CD14-positive monocyte (primary cell): ENCODE measurements at regions not wholly inside any gene's neighbourhood (a gene's known extent, or its start where the extent isn't known, plus 50 kb on each side); places are given as distances from the start of the nearest gene placed in this dataset.

Experiments
- DNase-seq, 3 donors: peaks; one replicate each; pipeline ENCODE4 v3.0.0-alpha.2; 2011 to 2022
- H2AFZ ChIP-seq: 2 replicates; pipeline ENCODE4 v1.6.0; 2012; ENCODE audit warnings: mild to moderate bottlenecking, low read depth, low read length, inconsistent platforms; ENCODE audit not compliant: insufficient read depth, poor library complexity, severe bottlenecking
- H3K27ac ChIP-seq, 2 donors: 1 replicate in 1 of 2; 2 replicates in 1 of 2; pipeline ENCODE4 v1.5.1; 2012 to 2013; ENCODE audit warnings: low read length in 2 of 2, control low read depth in 1 of 2, inconsistent platforms in 1 of 2, low read depth in 1 of 2, mild to moderate bottlenecking in 1 of 2
- H3K27me3 ChIP-seq, 2 donors: one replicate each; pipeline versions ENCODE4 v1.6.0 to v1.6.1; 2011 to 2013; ENCODE audit warnings: low read length in 2 of 2; ENCODE audit not compliant: control insufficient read depth in 2 of 2, insufficient read depth in 2 of 2
- H3K36me3 ChIP-seq, 2 donors: replicated peaks in 1 of 2; 1 replicate in 1 of 2; 2 replicates in 1 of 2; pipeline versions ENCODE4 v1.5.1 to v1.6.1; 2012 to 2013; ENCODE audit warnings: low read length in 2 of 2, control low read depth in 1 of 2, inconsistent platforms in 1 of 2, mild to moderate bottlenecking in 1 of 2; ENCODE audit not compliant: insufficient read depth in 2 of 2, control insufficient read depth in 1 of 2
- H3K4me1 ChIP-seq, 2 donors: 1 replicate in 1 of 2; 2 replicates in 1 of 2; pipeline versions ENCODE4 v1.5.1 to v1.6.1; 2012 to 2013; ENCODE audit warnings: low read length in 2 of 2, control low read depth in 1 of 2, inconsistent platforms in 1 of 2, mild to moderate bottlenecking in 1 of 2, moderate library complexity in 1 of 2; ENCODE audit not compliant: insufficient read depth in 2 of 2, control insufficient read depth in 1 of 2
- H3K4me2 ChIP-seq: replicated peaks from 2 replicates; pipeline ENCODE3; 2012; ENCODE audit warnings: low read length, moderate library complexity, mild to moderate bottlenecking; ENCODE audit not compliant: poor library complexity, severe bottlenecking; ENCODE audit errors: extremely low read depth
- H3K4me3 ChIP-seq, 3 experiments: fragments of 200-600 bp in 1 of 3; sonication (generic) in 1 of 3; replicated peaks in 1 of 3; 1 replicate in 2 of 3; 2 replicates in 1 of 3; pipeline ENCODE4 v1.5.1; 2011 to 2013; ENCODE audit warnings: low read length in 3 of 3, mild to moderate bottlenecking in 3 of 3, control low read depth in 2 of 3, low read depth in 2 of 3, inconsistent platforms in 1 of 3, moderate library complexity in 1 of 3
- H3K79me2 ChIP-seq: 2 replicates; pipeline ENCODE4 v1.6.0; 2012; ENCODE audit warnings: mild to moderate bottlenecking, control low read depth, inconsistent platforms, low read length, moderate library complexity; ENCODE audit not compliant: insufficient read depth
- H3K9ac ChIP-seq: 2 replicates; pipeline ENCODE4 v1.6.0; 2017; ENCODE audit warnings: low read length, mild to moderate bottlenecking; ENCODE audit not compliant: insufficient read depth, poor library complexity, severe bottlenecking
- H3K9me3 ChIP-seq, 2 donors: replicated peaks in 1 of 2; 1 replicate in 1 of 2; 2 replicates in 1 of 2; pipeline versions ENCODE4 v1.5.1 to v1.6.1; 2012 to 2013; ENCODE audit warnings: low read length in 2 of 2, control low read depth in 1 of 2; ENCODE audit not compliant: control insufficient read depth in 1 of 2, insufficient read depth in 1 of 2
- H4K20me1 ChIP-seq: 2 replicates; pipeline ENCODE4 v1.6.0; 2012; ENCODE audit warnings: mild to moderate bottlenecking, low read length, control low read depth, moderate library complexity; ENCODE audit not compliant: insufficient read depth
- H3K27ac Mint-ChIP-seq, 7 donors: one replicate each; pipeline ENCODE4 v1.8.0; 2020; ENCODE audit warnings: mild to moderate bottlenecking in 7 of 7, mixed read lengths in 7 of 7, moderate library complexity in 6 of 7, inconsistent platforms in 2 of 7
- H3K27me3 Mint-ChIP-seq, 3 donors: one replicate each; pipeline ENCODE4 v1.8.0; 2021 to 2022; ENCODE audit warnings: low read depth in 3 of 3, mild to moderate bottlenecking in 3 of 3, mixed read lengths in 3 of 3, moderate library complexity in 3 of 3, inconsistent platforms in 1 of 3
- H3K36me3 Mint-ChIP-seq, 2 donors: one replicate each; pipeline ENCODE4 v1.8.0; 2020; ENCODE audit warnings: mixed read lengths in 2 of 2, inconsistent platforms in 1 of 2, mild to moderate bottlenecking in 1 of 2
- H3K4me1 Mint-ChIP-seq: one replicate; pipeline ENCODE4 v1.8.0; 2020; ENCODE audit warnings: mild to moderate bottlenecking, mixed read lengths
- H3K4me3 Mint-ChIP-seq, 2 donors: one replicate each; pipeline ENCODE4 v1.8.0; 2020; ENCODE audit warnings: mild to moderate bottlenecking in 2 of 2, mixed read lengths in 2 of 2, moderate library complexity in 1 of 2
- H3K9me3 Mint-ChIP-seq, 7 donors: one replicate each; pipeline ENCODE4 v1.8.0; 2020 to 2022; ENCODE audit warnings: mixed read lengths in 7 of 7, mild to moderate bottlenecking in 6 of 7, moderate library complexity in 6 of 7, inconsistent platforms in 2 of 7
- WGBS: methylation state at CpG from one replicate; pipeline ENCODE4 v1.1.5; 2013; ENCODE audit warnings: missing lambda C conversion rate; ENCODE audit not compliant: insufficient coverage; 5-methylcytosine and 5-hydroxymethylcytosine counted together
- intact Hi-C, 2 donors: fragments of 100-400 bp; cut with micrococcal nuclease; formaldehyde crosslinking; loops; one replicate each; pipeline versions ENCODE4 v1.15.0 to v1.15.1; 2023
- TF ChIP-seq, protein P1 (sequence below): fragments of 200-600 bp; IDR thresholded peaks from one replicate; pipeline ENCODE4 v1.8.0; 2022; ENCODE audit warnings: antibody characterized with exemption, mild to moderate bottlenecking

GRCh38 chr5:84715091-84715490 is 330.4 kb upstream of the EDIL3 start:
- no peaks in the 10 kb centered on the region for H3K27me3 ChIP-seq
- no peak overlapping the region for H3K4me2 ChIP-seq
- no peaks in the 10 kb centered on the region for H3K79me2 ChIP-seq
- H3K27ac Mint-ChIP-seq, result peak overlapping the region in 1 of 7 donors; percentile 35
- no peaks in the 10 kb centered on the region for H3K9me3 ChIP-seq
- H3K36me3 ChIP-seq, result no peaks in the 10 kb centered on the region
- H4K20me1 ChIP-seq, result no peaks in the 10 kb centered on the region
- H3K27ac ChIP-seq, result no peak overlapping the region
- WGBS, result no CpG with 5 or more reads among the region's 1 CpG
- H3K4me1 ChIP-seq, result peaks cover 0 to 5% of the 10 kb centered on the region in 2 donors
- peaks cover 0 to 8% (median 2%) of the 10 kb centered on the region in 7 donors for H3K9me3 Mint-ChIP-seq
- H3K4me3 ChIP-seq, result no peak overlapping the region
- no peak overlapping the region for H2AFZ ChIP-seq
- peaks cover 11% of the 10 kb centered on the region for H3K4me1 Mint-ChIP-seq
- peaks cover 0 to 3% (median 0%) of the 10 kb centered on the region in 3 donors for H3K27me3 Mint-ChIP-seq
- TF ChIP-seq, protein P1, sequence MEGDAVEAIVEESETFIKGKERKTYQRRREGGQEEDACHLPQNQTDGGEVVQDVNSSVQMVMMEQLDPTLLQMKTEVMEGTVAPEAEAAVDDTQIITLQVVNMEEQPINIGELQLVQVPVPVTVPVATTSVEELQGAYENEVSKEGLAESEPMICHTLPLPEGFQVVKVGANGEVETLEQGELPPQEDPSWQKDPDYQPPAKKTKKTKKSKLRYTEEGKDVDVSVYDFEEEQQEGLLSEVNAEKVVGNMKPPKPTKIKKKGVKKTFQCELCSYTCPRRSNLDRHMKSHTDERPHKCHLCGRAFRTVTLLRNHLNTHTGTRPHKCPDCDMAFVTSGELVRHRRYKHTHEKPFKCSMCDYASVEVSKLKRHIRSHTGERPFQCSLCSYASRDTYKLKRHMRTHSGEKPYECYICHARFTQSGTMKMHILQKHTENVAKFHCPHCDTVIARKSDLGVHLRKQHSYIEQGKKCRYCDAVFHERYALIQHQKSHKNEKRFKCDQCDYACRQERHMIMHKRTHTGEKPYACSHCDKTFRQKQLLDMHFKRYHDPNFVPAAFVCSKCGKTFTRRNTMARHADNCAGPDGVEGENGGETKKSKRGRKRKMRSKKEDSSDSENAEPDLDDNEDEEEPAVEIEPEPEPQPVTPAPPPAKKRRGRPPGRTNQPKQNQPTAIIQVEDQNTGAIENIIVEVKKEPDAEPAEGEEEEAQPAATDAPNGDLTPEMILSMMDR, result no peak
- DNase-seq, result no peak
- intact Hi-C loops, result no loop called here
- no peak overlapping the region for H3K9ac ChIP-seq
- no peak overlapping the region for H3K4me3 Mint-ChIP-seq
- no peaks in the 10 kb centered on the region for H3K36me3 Mint-ChIP-seq

GRCh38 chr5:84709075-84709474 is 324.4 kb upstream of the EDIL3 start:
- Mint-ChIP-seq H3K4me3 (no peak overlapping the region), H3K27ac (no peak overlapping the region), H3K4me1 (peaks cover 6% of the 10 kb centered on the region), H3K27me3 (peaks cover 0 to 3% (median 0%) of the 10 kb centered on the region in 3 donors), H3K9me3 (peaks cover 0 to 2% (median 0%) of the 10 kb centered on the region in 7 donors), H3K36me3 (no peaks in the 10 kb centered on the region)
- intact Hi-C loops, result no loop called here
- no CpG with 5 or more reads among the region's 1 CpG for WGBS
- Histone ChIP-seq H4K20me1 (no peaks in the 10 kb centered on the region), H3K79me2 (no peaks in the 10 kb centered on the region), H3K4me3 (no peak overlapping the region), H3K36me3 (no peaks in the 10 kb centered on the region), H3K27ac (no peak overlapping the region), H3K4me2 (no peak overlapping the region), H3K9ac (no peak overlapping the region), H3K9me3 (no peaks in the 10 kb centered on the region), H3K4me1 (no peaks in the 10 kb centered on the region), H2AFZ (no peak overlapping the region), H3K27me3 (no peaks in the 10 kb centered on the region)
- TF ChIP-seq, protein P1, result no peak
- DNase-seq, result no peak
